ENCODE measurements at regions not wholly inside any gene's neighbourhood (a gene's known extent, or its start where the extent isn't known, plus 50 kb on each side); places are given as distances from the start of the nearest gene placed in this dataset.

DNA sequence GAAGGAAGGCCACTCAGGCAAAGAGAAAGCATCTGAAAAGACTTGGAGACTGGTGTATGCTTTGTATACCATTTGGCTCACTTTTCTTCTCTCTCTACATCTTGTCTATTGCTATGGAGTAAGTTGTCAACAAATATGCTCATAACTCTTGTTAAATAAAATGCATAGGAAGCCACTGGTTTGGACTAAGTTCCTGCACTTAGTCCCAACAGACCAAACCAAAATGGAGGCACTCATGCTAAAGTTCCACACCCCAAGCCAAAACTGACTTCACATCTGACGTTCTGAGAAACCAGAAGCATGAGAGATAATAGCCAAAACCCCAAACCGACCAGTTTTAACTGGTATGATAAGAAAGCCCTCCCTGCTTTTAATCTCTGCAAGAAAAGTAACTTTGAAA is 135.3 kb upstream of the LYPLAL1 start:
- BruUV-seq (replicated peaks): no TSS peak
- POLR2A ChIA-PET: no interaction called here
- Histone ChIP-seq H3K4me3 (replicated peaks in 1 of 2; ENCODE audit: low read depth in 1 of 2, low read length in 2 of 2) (no peak overlapping the region), H3K9me3 (ENCODE audit: control insufficient read depth in 1 of 2, insufficient read depth in 1 of 2, low read depth in 1 of 2, low read length in 2 of 2) (no peaks in the 10 kb centered on the region), H3K4me1 (ENCODE audit: control insufficient read depth in 1 of 2, insufficient read depth in 2 of 2, low read length in 2 of 2) (no peaks in the 10 kb centered on the region), H3K4me2 (ENCODE audit: low read length) (no peak overlapping the region), H3K79me2 (ENCODE audit: insufficient read depth, low read length) (no peaks in the 10 kb centered on the region), H3K27me3 (ENCODE audit: insufficient read depth, low read length) (no peaks in the 10 kb centered on the region), H3K9me2 (ENCODE audit: insufficient read depth) (no peaks in the 10 kb centered on the region), H3K9ac (ENCODE audit: low read length) (no peak overlapping the region), H3K36me3 (ENCODE audit: control insufficient read depth in 1 of 2, insufficient read depth in 2 of 2, low read length in 2 of 2) (no peaks in the 10 kb centered on the region), H3K27ac (ENCODE audit: low read depth, low read length) (no peak overlapping the region), H4K20me1 (ENCODE audit: insufficient read depth) (no peaks in the 10 kb centered on the region), H2AFZ (ENCODE audit: low read depth, low read length, poor library complexity, severe bottlenecking) (no peak overlapping the region)
- DNase-seq (ENCODE audit: low read depth, low spot score) (no peak), ATAC-seq (no peak)
- RAD21 ChIA-PET (ENCODE audit: low non-redundant PET in 1 of 2, low total read pairs in 2 of 2, uncharacterized antibody in 2 of 2, unreplicated experiment in 2 of 2): no interaction called here
- CTCF ChIA-PET: no interaction called here
- TF ChIP-seq POLR2AphosphoS5 (IDR thresholded peaks at IDR 0.05; ENCODE audit: low read depth, low read length): no peak
- no peak for TF ChIP-seq SRF (IDR thresholded peaks at IDR 0.05; ENCODE audit: low read depth)
- TF ChIP-seq JUND (IDR thresholded peaks at IDR 0.05): no peak
- no peak for TF ChIP-seq TCF7L2 (IDR thresholded peaks at IDR 0.05; ENCODE audit: borderline replicate concordance, extremely low read depth, insufficient read depth, insufficient read length)
- no peak for TF ChIP-seq RAD21 (IDR thresholded peaks at IDR 0.05; ENCODE audit: low read depth)
- no peak for TF ChIP-seq ZNF274 (IDR thresholded peaks at IDR 0.05; ENCODE audit: low read depth, low read length)
- TF ChIP-seq SIN3A (IDR thresholded peaks at IDR 0.05; ENCODE audit: low read depth): no peak
- TF ChIP-seq, protein P1, sequence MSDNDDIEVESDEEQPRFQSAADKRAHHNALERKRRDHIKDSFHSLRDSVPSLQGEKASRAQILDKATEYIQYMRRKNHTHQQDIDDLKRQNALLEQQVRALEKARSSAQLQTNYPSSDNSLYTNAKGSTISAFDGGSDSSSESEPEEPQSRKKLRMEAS (IDR thresholded peaks at IDR 0.05): no peak
- no peak for TF ChIP-seq SP1 (IDR thresholded peaks at IDR 0.05; ENCODE audit: low read depth)
- TF ChIP-seq, protein P2, sequence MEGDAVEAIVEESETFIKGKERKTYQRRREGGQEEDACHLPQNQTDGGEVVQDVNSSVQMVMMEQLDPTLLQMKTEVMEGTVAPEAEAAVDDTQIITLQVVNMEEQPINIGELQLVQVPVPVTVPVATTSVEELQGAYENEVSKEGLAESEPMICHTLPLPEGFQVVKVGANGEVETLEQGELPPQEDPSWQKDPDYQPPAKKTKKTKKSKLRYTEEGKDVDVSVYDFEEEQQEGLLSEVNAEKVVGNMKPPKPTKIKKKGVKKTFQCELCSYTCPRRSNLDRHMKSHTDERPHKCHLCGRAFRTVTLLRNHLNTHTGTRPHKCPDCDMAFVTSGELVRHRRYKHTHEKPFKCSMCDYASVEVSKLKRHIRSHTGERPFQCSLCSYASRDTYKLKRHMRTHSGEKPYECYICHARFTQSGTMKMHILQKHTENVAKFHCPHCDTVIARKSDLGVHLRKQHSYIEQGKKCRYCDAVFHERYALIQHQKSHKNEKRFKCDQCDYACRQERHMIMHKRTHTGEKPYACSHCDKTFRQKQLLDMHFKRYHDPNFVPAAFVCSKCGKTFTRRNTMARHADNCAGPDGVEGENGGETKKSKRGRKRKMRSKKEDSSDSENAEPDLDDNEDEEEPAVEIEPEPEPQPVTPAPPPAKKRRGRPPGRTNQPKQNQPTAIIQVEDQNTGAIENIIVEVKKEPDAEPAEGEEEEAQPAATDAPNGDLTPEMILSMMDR (IDR thresholded peaks at IDR 0.05 in 2 of 3, conservative IDR thresholded peaks at IDR 0.05 in 1 of 3; ENCODE audit: borderline replicate concordance in 1 of 3, insufficient read depth in 1 of 3, low read depth in 2 of 3, low read length in 2 of 3): no peak
- TF ChIP-seq, protein P3, sequence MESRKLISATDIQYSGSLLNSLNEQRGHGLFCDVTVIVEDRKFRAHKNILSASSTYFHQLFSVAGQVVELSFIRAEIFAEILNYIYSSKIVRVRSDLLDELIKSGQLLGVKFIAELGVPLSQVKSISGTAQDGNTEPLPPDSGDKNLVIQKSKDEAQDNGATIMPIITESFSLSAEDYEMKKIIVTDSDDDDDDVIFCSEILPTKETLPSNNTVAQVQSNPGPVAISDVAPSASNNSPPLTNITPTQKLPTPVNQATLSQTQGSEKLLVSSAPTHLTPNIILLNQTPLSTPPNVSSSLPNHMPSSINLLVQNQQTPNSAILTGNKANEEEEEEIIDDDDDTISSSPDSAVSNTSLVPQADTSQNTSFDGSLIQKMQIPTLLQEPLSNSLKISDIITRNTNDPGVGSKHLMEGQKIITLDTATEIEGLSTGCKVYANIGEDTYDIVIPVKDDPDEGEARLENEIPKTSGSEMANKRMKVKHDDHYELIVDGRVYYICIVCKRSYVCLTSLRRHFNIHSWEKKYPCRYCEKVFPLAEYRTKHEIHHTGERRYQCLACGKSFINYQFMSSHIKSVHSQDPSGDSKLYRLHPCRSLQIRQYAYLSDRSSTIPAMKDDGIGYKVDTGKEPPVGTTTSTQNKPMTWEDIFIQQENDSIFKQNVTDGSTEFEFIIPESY (IDR thresholded peaks at IDR 0.05; ENCODE audit: extremely low read depth, insufficient replicate concordance, low read length): no peak
- TF ChIP-seq FOSL1 (IDR thresholded peaks at IDR 0.05; ENCODE audit: low read depth): no peak
- no peak for TF ChIP-seq CEBPB (IDR thresholded peaks at IDR 0.05; ENCODE audit: low read depth)
- TF ChIP-seq YY1 (IDR thresholded peaks at IDR 0.05; ENCODE audit: extremely low read depth, insufficient replicate concordance, low read depth, low read length): no peak
- TF ChIP-seq ELF1 (IDR thresholded peaks at IDR 0.05; ENCODE audit: borderline replicate concordance, low read depth): no peak
- TF ChIP-seq POLR2A (IDR thresholded peaks at IDR 0.05; ENCODE audit: borderline replicate concordance, extremely low read depth, insufficient read depth, insufficient read length): no peak
- intact Hi-C loops (cut with micrococcal nuclease): no loop called here
